Loucy (cell line): ENCODE measurements at regions not wholly inside any gene's neighbourhood (a gene's known extent, or its start where the extent isn't known, plus 50 kb on each side); places are given as distances from the start of the nearest gene placed in this dataset.

ENCODE experiments used
- H2AFZ ChIP-seq: fragments of 200-600 bp; sonication (generic); 2 replicates; pipeline ENCODE4 v1.6.0; 2016; ENCODE audit warnings: antibody characterized with exemption, mild to moderate bottlenecking, low read length, moderate library complexity
- H3F3A ChIP-seq: fragments of 200-600 bp; 2 replicates; pipeline ENCODE4 v1.6.0; 2016; ENCODE audit warnings: antibody characterized with exemption, low read depth, mild to moderate bottlenecking
- H3K27me3 ChIP-seq: fragments of 200-600 bp; sonication (generic); 2 replicates; pipeline ENCODE4 v1.6.1; 2014; ENCODE audit warnings: low read length, mild to moderate bottlenecking; ENCODE audit not compliant: insufficient read depth, poor library complexity, severe bottlenecking
- H3K36me3 ChIP-seq: fragments of 200-600 bp; sonication (generic); 2 replicates; pipeline ENCODE4 v1.6.1; 2016; ENCODE audit warnings: low read length; ENCODE audit not compliant: insufficient read depth
- H3K4me1 ChIP-seq: fragments of 200-600 bp; sonication (generic); 2 replicates; pipeline ENCODE4 v1.5.1; 2014; ENCODE audit warnings: low read length, mild to moderate bottlenecking; ENCODE audit not compliant: insufficient read depth, poor library complexity, severe bottlenecking
- H3K4me2 ChIP-seq: fragments of 200-600 bp; sonication (generic); 2 replicates; pipeline ENCODE4 v1.6.0; 2014; ENCODE audit warnings: antibody characterized with exemption, low read length, low read depth, mild to moderate bottlenecking; ENCODE audit not compliant: poor library complexity, severe bottlenecking
- H3K4me3 ChIP-seq: fragments of 200-600 bp; sonication (generic); 2 replicates; pipeline ENCODE4 v1.5.1; 2014; ENCODE audit warnings: low read length, mild to moderate bottlenecking, mixed read lengths; ENCODE audit not compliant: poor library complexity, severe bottlenecking
- H3K79me2 ChIP-seq: fragments of 200-600 bp; sonication (generic); 2 replicates; pipeline ENCODE4 v1.6.1; 2014; ENCODE audit warnings: low read length; ENCODE audit not compliant: insufficient read depth
- H3K9ac ChIP-seq: fragments of 200-600 bp; sonication (generic); 2 replicates; pipeline ENCODE4 v1.6.0; 2014; ENCODE audit warnings: mild to moderate bottlenecking, low read depth, low read length, moderate library complexity; ENCODE audit not compliant: poor library complexity, severe bottlenecking
- H3K9me2 ChIP-seq: fragments of 200-600 bp; sonication (generic); replicated peaks from 2 replicates; pipeline ENCODE4 v1.6.1; 2016; ENCODE audit warnings: low read depth, low read length, mixed read lengths
- H3K9me3 ChIP-seq: fragments of 200-600 bp; sonication (generic); 2 replicates; pipeline ENCODE4 v1.6.1; 2014; ENCODE audit warnings: mild to moderate bottlenecking, antibody characterized with exemption, low read length, low read depth; ENCODE audit not compliant: insufficient read depth
- H4K20me1 ChIP-seq: fragments of 200-600 bp; sonication (generic); 2 replicates; pipeline ENCODE4 v1.6.0; 2014; ENCODE audit warnings: antibody characterized with exemption, low read length, mild to moderate bottlenecking; ENCODE audit not compliant: insufficient read depth, poor library complexity, severe bottlenecking
- CTCF ChIP-seq: fragments of 200-600 bp; sonication (generic); conservative IDR thresholded peaks from 2 replicates; pipeline ENCODE4 v1.5.1; 2014; ENCODE audit warnings: mild to moderate bottlenecking, antibody characterized with exemption, low read length
- EZH2phosphoT487 ChIP-seq: fragments of 200-600 bp; IDR thresholded peaks from 2 replicates; pipeline ENCODE4 v1.6.1; 2018; ENCODE audit warnings: antibody characterized with exemption, mild to moderate bottlenecking, moderate library complexity, borderline replicate concordance

GRCh38 chr10:128493811-128494210 is 367.6 kb upstream of the MKI67 start:
- Histone ChIP-seq H3F3A (no peaks in the 10 kb centered on the region), H2AFZ (no peak overlapping the region), H3K27me3 (no peaks in the 10 kb centered on the region), H4K20me1 (no peaks in the 10 kb centered on the region), H3K4me3 (no peak overlapping the region), H3K36me3 (no peaks in the 10 kb centered on the region), H3K9ac (no peak overlapping the region), H3K79me2 (no peaks in the 10 kb centered on the region), H3K9me3 (no peaks in the 10 kb centered on the region; the same call in 1 of the 2 replicates), H3K4me1 (no peaks in the 10 kb centered on the region), H3K9me2 (no peaks in the 10 kb centered on the region), H3K4me2 (no peak overlapping the region)
- TF ChIP-seq EZH2phosphoT487: no peak
- no peak for TF ChIP-seq CTCF

GRCh38 chr10:128494665-128495064 is 368.4 kb upstream of the MKI67 start:
- no peaks in the 10 kb centered on the region; the same call in 1 of the 2 replicates for H3K9me3 ChIP-seq
- no peak overlapping the region for H3K9ac ChIP-seq
- H3K36me3 ChIP-seq: no peaks in the 10 kb centered on the region
- no peaks in the 10 kb centered on the region for H3K27me3 ChIP-seq
- no peaks in the 10 kb centered on the region for H4K20me1 ChIP-seq
- H3K4me2 ChIP-seq: no peak overlapping the region
- no peak overlapping the region for H3K4me3 ChIP-seq
- no peak overlapping the region for H2AFZ ChIP-seq
- TF ChIP-seq CTCF (no peak), EZH2phosphoT487 (no peak)
- H3K9me2 ChIP-seq: no peaks in the 10 kb centered on the region
- no peaks in the 10 kb centered on the region for H3K4me1 ChIP-seq
- no peaks in the 10 kb centered on the region for H3K79me2 ChIP-seq
- H3F3A ChIP-seq: no peaks in the 10 kb centered on the region

GRCh38 chr10:128497660-128498377 is 371.6 kb upstream of the MKI67 start:
- no peaks in the 10 kb centered on the region for H4K20me1 ChIP-seq
- no peak overlapping the region for H2AFZ ChIP-seq
- no peaks in the 10 kb centered on the region for H3K36me3 ChIP-seq
- no peaks in the 10 kb centered on the region for H3K4me1 ChIP-seq
- no peak for TF ChIP-seq CTCF
- no peak for TF ChIP-seq EZH2phosphoT487
- H3K4me2 ChIP-seq: no peak overlapping the region
- no peaks in the 10 kb centered on the region for H3K27me3 ChIP-seq
- no peaks in the 10 kb centered on the region for H3F3A ChIP-seq
- no peaks in the 10 kb centered on the region for H3K9me2 ChIP-seq
- no peaks in the 10 kb centered on the region for H3K9me3 ChIP-seq
- no peaks in the 10 kb centered on the region for H3K79me2 ChIP-seq
- no peak overlapping the region for H3K4me3 ChIP-seq
- H3K9ac ChIP-seq: no peak overlapping the region
